Jurkat, Clone E6-1 (cell line): ENCODE measurements at regions not wholly inside any gene's neighbourhood (a gene's known extent, or its start where the extent isn't known, plus 50 kb on each side); places are given as distances from the start of the nearest gene placed in this dataset.

Source experiments
- DNase-seq: peaks from one replicate; pipeline ENCODE4 v3.0.0-alpha.2; 2011; ENCODE audit warnings: low read depth, low spot score
- H3K4me3 ChIP-seq: 2 replicates; pipeline ENCODE4 v1.5.1; 2011; ENCODE audit warnings: mild to moderate bottlenecking, low read length, control low read depth, moderate library complexity

GRCh38 chr14:48970943-48971342 lies 615.2 kb downstream of the RPS29 start:
- no peak for DNase-seq

GRCh38 chr14:48967419-48967818 lies 618.8 kb downstream of the RPS29 start:
- no peak overlapping the region for H3K4me3 ChIP-seq
- DNase-seq = peak; percentile 46

More at GRCh38 chr14:48970943-48971342, 615.2 kb downstream of the RPS29 start:
- no peak overlapping the region for H3K4me3 ChIP-seq

- DNase-seq = no peak
- H3K4me3 ChIP-seq = no peak overlapping the region
Measured at GRCh38 chr14:48963231-48963790, 622.9 kb downstream of the RPS29 start.

- no peak for DNase-seq
- no peak overlapping the region for H3K4me3 ChIP-seq
Measured at GRCh38 chr14:48957486-48957885, 628.7 kb downstream of the RPS29 start.

GRCh38 chr14:48955857-48956256 lies 630.3 kb downstream of the RPS29 start:
- H3K4me3 ChIP-seq = no peak overlapping the region
- no peak for DNase-seq

DNA sequence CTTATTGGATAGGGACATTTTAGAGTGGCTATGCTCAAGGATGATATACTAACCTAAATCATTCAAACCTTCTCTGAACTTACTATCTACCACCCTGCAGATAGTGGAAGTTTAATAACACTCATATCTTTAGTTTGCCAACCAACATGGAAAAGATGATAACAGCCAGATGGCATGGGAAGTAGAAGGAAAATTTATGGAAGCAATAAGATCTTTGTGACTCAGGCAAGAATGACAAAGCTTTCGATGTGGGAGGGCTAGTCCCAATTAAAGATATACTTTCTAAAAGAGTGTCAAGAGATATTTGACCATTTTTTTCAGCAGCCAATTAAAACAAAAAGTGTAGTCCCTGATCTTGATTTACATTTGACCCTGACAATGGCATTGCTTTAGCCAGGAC lies 631.7 kb downstream of the RPS29 start:
- no peak for DNase-seq
- H3K4me3 ChIP-seq = no peak overlapping the region

GRCh38 chr14:48944809-48945208 lies 641.4 kb downstream of the RPS29 start:
- no peak for DNase-seq

DNA sequence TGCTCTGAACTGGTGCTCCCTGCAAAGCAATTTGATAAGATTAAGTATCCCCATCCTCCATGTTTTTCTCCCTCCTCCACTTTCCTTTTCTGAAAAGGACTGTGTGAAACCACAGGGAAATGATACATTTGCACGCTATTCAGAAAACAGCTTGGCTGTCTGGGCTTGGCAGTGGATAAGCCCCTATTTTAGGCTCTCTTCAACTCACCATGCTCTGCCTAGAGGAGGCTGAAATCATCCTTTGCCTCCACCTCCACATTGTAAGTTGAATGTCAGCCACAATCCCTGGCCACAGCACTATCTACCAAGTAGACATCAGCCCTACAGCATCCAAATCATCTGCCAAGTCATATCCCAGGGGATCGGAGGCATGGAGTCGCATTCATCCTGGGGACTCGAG lies 642.3 kb downstream of the RPS29 start:
- H3K4me3 ChIP-seq = no peak overlapping the region
- DNase-seq = no peak

More at GRCh38 chr14:48944809-48945208, 641.4 kb downstream of the RPS29 start:
- H3K4me3 ChIP-seq = no peak overlapping the region

GRCh38 chr14:48937541-48938195 lies 648.5 kb downstream of the RPS29 start:
- H3K4me3 ChIP-seq = no peak overlapping the region
- no peak for DNase-seq

- no peak overlapping the region for H3K4me3 ChIP-seq
- no peak for DNase-seq
Measured at GRCh38 chr14:48936849-48937248, 649.3 kb downstream of the RPS29 start.

DNA sequence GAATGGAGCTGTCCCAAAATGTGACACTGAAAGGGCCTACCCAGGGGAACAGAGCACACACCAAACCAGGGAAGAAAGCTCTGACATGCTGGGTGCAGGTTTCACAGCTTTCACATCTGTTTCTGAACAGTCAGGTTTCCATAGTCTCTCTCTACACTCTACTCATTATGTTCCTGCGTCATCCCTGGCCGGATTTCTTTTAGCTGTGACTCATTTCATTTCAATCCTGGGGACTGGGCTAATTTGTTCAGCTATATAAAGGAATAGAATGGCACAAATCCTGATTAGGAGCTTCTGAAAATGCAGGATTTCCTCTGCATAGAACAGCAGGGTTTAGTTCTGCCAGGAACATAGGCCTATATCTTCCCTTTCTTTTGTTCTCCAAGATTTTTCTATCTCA lies 649.8 kb downstream of the RPS29 start:
- DNase-seq = no peak
- no peak overlapping the region for H3K4me3 ChIP-seq

DNA sequence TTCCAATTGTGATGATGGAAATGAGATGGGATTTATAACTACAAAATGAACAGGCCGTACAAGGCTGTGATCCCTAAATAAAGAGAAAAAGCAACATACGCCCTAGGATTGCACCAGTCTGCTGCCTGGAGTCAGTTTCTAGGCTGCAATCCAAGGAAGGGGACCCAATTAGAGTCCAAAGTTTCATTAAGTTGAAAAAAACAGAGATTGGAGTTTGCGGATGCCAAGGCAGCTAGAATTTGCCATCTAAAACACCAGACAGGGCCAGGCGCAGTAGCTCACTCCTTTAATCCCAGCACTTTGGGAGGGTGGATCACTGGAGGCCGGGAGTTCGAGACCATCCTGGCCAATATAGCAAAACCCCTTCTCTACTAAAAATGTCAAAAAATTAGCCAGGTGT lies 661.0 kb downstream of the RPS29 start:
- no peak for DNase-seq
- H3K4me3 ChIP-seq = no peak overlapping the region

DNA sequence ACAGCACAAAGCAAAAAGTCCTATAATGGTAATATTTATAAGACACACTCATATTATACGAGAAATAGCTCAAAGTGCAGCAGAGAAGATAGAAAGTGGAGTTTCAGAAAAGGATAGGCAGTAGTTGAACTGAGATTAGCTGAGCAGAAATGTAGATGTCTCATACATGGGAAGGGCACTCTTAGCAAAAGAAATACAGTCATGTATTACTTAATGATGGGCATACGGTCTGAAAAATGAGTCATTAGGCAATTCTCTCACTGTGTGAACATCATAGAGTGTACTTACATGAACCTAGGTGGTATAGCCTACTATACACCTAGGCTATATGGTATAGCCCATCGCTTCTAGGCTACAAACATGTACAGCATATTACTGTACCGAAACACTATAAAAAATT lies 671.3 kb downstream of the RPS29 start:
- DNase-seq = no peak
- no peak overlapping the region for H3K4me3 ChIP-seq

GRCh38 chr14:48914382-48914781 lies 671.8 kb downstream of the RPS29 start:
- H3K4me3 ChIP-seq = no peak overlapping the region
- DNase-seq = no peak

DNA sequence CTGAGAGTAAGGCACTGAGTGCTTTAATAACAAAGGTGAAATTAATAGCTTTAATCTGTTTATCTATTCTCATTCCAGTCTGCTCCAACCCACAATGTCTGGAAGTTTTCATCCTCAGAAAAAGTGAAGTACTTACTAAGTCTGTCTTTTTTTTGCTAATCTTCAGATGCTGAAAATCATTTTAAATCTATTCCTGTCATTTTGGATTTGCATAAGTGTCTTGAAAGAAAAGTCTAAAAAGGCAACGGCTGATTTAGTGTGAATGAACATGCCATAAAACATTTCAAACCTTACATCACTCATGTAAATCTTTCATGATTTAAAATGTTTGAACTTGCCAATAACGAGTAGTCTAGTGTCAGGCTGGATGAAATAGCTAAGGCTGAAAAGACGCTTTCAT lies 685.6 kb downstream of the RPS29 start:
- DNase-seq = no peak
- no peak overlapping the region for H3K4me3 ChIP-seq

DNA sequence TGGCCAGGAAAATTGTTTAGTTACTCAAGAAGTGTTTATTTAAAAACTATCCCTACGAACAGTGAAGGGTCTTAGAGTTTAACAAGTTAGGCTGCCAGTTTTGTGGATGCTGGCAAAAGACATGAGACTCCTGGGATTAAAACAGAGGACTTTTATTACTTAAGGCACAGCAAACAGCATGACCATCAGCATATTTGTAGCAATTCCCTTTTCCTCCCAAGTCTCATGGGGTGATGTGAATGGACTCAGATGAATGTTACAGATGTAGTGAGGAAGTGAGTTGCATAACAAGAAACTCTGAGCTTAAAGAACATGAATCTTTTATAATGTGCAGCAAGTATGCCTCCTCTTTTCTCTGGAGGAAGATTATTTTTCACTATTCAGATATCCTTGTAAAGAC lies 695.8 kb downstream of the RPS29 start:
- DNase-seq = no peak
- H3K4me3 ChIP-seq = no peak overlapping the region

DNA sequence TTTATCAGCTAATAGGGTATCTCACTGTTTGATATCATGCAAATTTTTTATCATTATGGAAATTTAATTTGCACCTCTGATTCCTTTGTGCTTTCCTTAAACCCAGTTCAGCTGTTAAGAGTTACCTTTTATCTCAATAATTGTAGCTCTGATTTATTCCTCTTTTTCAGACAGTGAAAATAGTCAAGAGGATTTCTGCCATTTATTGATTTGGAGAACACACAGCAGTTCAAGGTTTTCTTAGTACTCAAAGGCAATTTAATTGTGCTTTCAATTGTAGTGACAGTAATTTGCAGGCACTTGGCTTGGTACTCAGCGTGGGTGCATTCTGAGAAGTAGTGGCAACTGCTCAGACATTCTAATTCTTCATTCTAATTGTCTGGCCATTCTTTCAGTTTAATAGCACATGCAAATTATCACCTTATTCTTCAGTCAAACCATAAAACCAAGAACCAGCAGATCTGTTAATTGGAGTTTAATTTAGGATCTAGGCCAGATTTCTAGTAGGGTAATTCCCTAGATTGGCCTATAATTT lies 709.3 kb downstream of the RPS29 start:
- H3K4me3 ChIP-seq = no peak overlapping the region
- DNase-seq = no peak

DNA sequence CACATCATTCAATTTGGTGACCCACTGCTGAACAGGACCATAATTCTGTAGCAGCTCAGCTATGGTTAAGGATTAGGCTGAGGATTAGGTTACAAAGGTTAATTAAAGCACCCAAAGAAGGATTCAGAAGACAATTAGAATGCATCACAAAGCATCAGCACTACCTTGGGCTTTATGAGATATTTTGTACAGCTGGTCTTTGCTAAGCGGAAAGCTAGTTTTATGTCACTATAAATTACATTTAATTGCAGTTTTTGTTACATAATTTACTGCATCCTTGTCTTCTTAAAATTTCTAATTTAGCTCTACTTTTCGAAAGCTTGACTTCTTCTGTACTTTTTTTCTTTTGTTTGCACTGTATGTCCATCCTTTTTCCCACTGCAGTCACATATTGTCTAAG lies 711.5 kb downstream of the RPS29 start:
- H3K4me3 ChIP-seq = no peak overlapping the region
- DNase-seq = no peak

- no peak overlapping the region for H3K4me3 ChIP-seq
- no peak for DNase-seq
Measured at GRCh38 chr14:48857366-48857765, 728.8 kb downstream of the RPS29 start.

DNA sequence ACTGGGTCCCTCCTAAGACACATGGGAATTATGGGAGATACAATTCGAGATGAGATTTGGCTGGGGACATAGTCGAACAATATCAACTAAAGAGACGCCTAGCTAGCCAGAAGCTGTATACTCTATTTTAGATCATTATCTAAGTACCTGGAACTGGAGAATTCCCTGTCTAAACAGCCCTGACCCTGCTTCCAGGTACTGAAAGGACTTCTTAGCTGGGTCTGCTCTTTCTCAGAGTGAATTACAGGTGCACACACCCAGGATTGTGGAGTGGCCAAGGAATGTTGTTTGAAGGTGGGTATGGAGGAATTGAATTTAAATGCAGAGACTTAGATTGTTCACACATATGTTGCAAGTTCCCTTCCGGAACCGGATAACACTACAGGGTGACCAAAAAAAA lies 733.0 kb downstream of the RPS29 start:
- no peak for DNase-seq
- no peak overlapping the region for H3K4me3 ChIP-seq

DNA sequence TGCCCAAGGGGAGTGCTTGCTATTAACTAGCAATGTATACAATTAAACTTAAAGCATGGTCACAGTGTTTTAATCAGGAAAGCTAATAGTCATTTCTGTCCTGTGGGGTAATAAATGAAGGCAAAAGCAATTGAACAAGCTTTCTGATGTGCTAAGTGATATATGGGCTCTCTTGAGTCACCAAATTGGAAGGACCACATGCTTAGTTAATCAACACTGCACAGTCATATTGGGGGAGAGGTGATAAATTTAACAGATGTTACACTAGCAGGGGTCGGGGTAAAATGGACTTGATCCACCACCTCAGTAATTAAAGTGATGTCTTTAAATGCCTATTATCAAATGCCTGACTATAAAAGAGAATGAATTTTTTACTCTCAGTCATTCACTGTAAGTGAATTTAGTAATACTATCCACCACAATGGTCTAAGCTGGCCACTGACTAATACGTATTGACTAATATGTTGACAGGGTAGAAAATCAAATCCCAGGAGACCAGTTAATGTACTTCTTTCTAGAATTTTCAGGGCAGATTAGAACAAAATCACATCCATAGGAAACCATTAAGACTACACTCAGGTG lies 736.3 kb downstream of the RPS29 start:
- no peak for DNase-seq
- no peak overlapping the region for H3K4me3 ChIP-seq
